ENCODE measurements at regions not wholly inside any gene's neighbourhood (a gene's known extent, or its start where the extent isn't known, plus 50 kb on each side); places are given as distances from the start of the nearest gene placed in this dataset.

- TF ChIP-seq, protein P1, sequence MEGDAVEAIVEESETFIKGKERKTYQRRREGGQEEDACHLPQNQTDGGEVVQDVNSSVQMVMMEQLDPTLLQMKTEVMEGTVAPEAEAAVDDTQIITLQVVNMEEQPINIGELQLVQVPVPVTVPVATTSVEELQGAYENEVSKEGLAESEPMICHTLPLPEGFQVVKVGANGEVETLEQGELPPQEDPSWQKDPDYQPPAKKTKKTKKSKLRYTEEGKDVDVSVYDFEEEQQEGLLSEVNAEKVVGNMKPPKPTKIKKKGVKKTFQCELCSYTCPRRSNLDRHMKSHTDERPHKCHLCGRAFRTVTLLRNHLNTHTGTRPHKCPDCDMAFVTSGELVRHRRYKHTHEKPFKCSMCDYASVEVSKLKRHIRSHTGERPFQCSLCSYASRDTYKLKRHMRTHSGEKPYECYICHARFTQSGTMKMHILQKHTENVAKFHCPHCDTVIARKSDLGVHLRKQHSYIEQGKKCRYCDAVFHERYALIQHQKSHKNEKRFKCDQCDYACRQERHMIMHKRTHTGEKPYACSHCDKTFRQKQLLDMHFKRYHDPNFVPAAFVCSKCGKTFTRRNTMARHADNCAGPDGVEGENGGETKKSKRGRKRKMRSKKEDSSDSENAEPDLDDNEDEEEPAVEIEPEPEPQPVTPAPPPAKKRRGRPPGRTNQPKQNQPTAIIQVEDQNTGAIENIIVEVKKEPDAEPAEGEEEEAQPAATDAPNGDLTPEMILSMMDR (conservative IDR thresholded peaks at IDR 0.05): no peak
- Histone ChIP-seq H2BK15ac (ENCODE audit: low read depth, low read length) (no peak overlapping the region), H2BK20ac (ENCODE audit: low read depth, low read length, poor library complexity, severe bottlenecking) (peak overlapping the region; percentile 90), H3K23me2 (ENCODE audit: insufficient read length, low read depth, low read length, poor library complexity, severe bottlenecking) (no peaks in the 10 kb centered on the region), H3K4me1 (ENCODE audit: insufficient read depth, low read length) (peaks cover 5% of the 10 kb centered on the region; the same call in 1 of the 2 replicates), H4K20me1 (ENCODE audit: control insufficient read depth, insufficient read depth, insufficient read length) (no peaks in the 10 kb centered on the region), H3K14ac (ENCODE audit: insufficient read depth, low read length) (no peak overlapping the region), H2AK5ac (ENCODE audit: insufficient read length, low read length) (no peak overlapping the region), H3K9me3 (ENCODE audit: control insufficient read depth, low read depth, low read length) (no peaks in the 10 kb centered on the region), H3K27ac (ENCODE audit: insufficient read length, low read depth, low read length) (no peak overlapping the region), H2BK5ac (ENCODE audit: insufficient read length, low read length) (no peak overlapping the region), H4K5ac (ENCODE audit: insufficient read length, low read depth, low read length) (no peak overlapping the region), H4K91ac (ENCODE audit: insufficient read length, low read depth, low read length) (no peak overlapping the region), H3K4ac (ENCODE audit: low read depth, low read length) (no peak overlapping the region), H3K79me2 (ENCODE audit: insufficient read depth, low read length) (no peaks in the 10 kb centered on the region), H3K56ac (ENCODE audit: insufficient read length, low read depth, low read length) (no peak overlapping the region), H3K79me1 (ENCODE audit: insufficient read depth, low read depth, low read length, poor library complexity, severe bottlenecking) (no peaks in the 10 kb centered on the region), H3K4me2 (ENCODE audit: insufficient read depth, insufficient read length, low read length) (no peak overlapping the region), H2AFZ (ENCODE audit: low read length) (no peak overlapping the region), H2BK120ac (ENCODE audit: low read depth, low read length, poor library complexity, severe bottlenecking) (no peak overlapping the region), H2BK12ac (ENCODE audit: insufficient read length, low read depth, low read length) (no peak overlapping the region), H3K23ac (ENCODE audit: insufficient read length, low read depth, low read length) (no peak overlapping the region), H4K8ac (replicated peaks; ENCODE audit: insufficient read length, low read depth, low read length) (no peak overlapping the region), H3K18ac (ENCODE audit: insufficient read length, low read depth, low read length) (no peak overlapping the region), H3K9ac (ENCODE audit: extremely low read depth, insufficient read length, low read length) (no peak overlapping the region), H3T11ph (ENCODE audit: low read length) (no peak overlapping the region), H3K27me3 (ENCODE audit: insufficient read depth, low read length) (no peaks in the 10 kb centered on the region)
- Mint-ChIP-seq H3K27me3 (ENCODE audit: low read depth) (no peaks in the 10 kb centered on the region), H3K4me3 (no peak overlapping the region), H3K27ac (peak overlapping the region in 2 of 3 experiments; percentile 59 to 70; a peak in 4 of 7 replicates), H3K4me1 (peaks cover 29 to 36% of the 10 kb centered on the region in 2 experiments), H3K9me3 (peaks cover 15 to 28% of the 10 kb centered on the region in 2 experiments), H3K36me3 (ENCODE audit: insufficient read depth in 1 of 3, low read depth in 3 of 3) (peaks cover 27 to 31% (median 27%) of the 10 kb centered on the region in 3 experiments)
- no peak for DNase-seq
These were observed 1246.5 kb downstream of the OTOL1 start for GRCh38 chr3:162743091-162743490.

All from H9 (cell line).